T-helper 2 cell treated with Interferon-gamma antibody and Interleukin-4, amounts not matched to agents 100 ng/mL and 5 ng/mL, for 36 hours (primary cell): ENCODE measurements at regions not wholly inside any gene's neighbourhood (a gene's known extent, or its start where the extent isn't known, plus 50 kb on each side); places are given as distances from the start of the nearest gene placed in this dataset.

Experiments
- intact Hi-C: fragments of 100-400 bp; cut with micrococcal nuclease; formaldehyde crosslinking; loops from one replicate; pipeline ENCODE4 v1.15.1; 2023

DNA sequence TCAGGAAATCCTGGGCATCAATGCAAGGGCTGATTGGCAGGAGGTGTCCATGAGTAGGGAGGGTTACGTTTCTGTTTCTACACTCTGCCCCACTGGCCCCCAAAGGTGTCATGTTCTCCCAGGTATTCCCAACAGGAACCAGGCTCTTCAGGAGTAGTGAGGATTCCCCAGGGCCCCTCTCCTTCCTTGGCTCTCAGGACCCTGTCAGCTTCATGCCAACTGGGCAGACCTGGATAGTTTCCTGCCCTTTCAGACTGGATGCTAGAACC, 480.6 kb upstream of the HS6ST1 start:
- intact Hi-C loops, result no loop called here

DNA sequence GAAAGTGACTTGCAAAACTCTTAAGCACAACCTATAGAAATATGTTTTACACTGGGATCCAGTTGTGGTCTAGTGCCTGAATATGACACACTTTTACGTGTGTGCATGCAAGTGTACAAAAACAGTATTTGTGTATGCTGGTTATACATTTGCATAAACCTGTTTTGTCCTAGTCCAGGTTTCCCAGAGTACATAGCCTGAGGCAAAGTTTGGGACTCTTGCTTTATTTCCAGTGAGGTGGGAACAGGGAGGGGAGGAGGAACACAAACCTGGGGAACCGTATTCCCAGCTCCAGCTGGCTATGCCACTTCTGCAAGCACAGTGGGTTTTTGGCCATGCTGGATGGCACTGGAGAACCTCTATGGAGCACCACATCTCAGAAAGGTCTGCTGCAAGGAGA, 481.1 kb upstream of the HS6ST1 start:
- intact Hi-C loops, result no loop called here

DNA sequence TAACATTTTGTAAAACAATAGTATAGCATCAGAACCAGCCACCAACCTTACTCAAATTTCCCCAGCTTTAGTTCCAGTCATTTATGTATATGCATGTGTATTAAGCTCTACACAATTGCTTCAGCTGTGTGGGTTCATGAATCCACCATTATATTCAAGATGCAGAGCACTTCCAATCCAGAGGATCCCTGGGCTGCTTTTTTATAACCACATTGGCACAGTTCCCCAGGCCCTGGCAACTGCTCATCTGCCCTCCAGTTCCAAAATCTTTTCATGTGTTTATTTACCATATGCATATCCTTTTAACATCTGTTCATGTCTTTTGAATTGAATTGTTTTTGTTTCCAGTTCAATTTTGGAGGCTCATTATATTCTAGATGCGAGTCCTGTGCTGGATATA, 482.9 kb upstream of the HS6ST1 start:
- intact Hi-C loops, result no loop called here

DNA sequence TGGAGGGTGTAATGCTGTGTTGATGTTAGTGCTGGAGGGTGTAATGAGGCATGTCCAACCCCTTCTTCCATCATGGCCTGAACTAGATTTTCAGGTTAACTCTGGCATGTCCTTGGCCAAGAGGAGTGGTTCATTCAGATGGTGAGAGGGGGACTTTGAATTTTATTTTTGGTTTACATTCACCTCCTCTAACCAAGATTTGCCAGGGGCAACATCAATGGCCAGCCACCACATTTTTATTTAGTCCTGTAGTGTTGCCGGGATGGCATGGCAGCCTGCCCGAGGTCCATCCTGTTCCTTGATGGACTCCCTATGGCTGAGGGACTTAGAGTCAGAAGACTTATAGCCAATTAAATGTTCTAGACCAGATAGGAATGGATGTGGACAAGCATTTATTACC, 484.6 kb upstream of the HS6ST1 start:
- intact Hi-C loops, result no loop called here

DNA sequence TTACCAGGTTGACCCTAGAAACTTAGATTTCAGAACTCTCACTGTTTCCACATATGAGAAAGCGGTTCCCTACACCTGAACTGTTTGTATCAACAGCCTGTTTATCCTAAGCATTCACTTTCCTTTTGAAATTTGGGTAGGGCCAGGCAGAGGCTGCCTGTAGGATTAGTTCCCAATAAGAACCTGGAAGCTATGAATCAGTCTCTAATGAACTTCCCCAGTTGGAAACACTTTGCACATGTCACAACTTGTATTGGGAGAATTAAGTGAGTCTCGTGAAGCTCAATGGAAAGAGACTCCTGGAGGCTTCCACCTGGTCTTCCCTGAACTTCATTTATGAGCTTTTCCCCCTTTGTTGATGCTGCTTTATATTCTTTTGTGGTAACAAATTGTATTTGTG, 486.6 kb upstream of the HS6ST1 start:
- intact Hi-C loops, result no loop called here

DNA sequence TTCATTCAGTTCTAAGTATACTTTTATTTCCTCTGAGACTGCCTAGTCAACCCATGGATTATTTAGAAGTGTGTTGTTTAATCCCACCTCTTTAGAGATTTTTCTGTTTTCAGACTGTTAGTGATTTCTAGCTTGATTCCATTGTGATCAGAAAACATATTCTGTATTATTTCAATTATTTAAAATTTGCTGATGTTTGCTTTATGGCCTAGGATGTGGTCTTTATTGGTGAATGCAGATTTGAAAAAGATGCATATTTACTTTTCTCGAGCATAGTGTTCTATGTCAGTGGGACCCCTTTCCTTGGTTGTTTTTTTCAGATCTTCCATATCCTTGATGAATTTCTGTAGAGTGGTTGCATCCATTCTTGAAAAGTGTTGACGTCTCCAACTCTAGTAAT, 487.2 kb upstream of the HS6ST1 start:
- intact Hi-C loops, result no loop called here

DNA sequence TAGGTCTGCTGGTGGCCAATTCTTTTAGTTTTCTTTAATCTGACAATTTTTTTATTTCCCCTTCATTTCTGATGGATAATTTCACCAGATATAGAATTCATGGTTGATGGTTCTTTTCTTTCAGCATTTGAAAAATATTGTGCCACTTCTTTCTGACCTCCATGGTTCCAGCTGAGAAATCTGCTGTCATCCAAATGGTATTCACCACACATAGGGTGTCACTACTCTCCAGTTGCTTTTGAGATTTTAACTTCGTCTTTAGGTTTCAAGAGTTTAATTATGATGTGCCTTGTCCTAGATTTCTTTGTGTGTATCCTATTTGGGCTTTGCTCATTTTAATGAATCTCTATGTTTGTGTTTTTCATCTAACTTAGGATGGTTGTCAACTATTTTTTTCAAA, 488.6 kb upstream of the HS6ST1 start:
- intact Hi-C loops, result no loop called here

DNA sequence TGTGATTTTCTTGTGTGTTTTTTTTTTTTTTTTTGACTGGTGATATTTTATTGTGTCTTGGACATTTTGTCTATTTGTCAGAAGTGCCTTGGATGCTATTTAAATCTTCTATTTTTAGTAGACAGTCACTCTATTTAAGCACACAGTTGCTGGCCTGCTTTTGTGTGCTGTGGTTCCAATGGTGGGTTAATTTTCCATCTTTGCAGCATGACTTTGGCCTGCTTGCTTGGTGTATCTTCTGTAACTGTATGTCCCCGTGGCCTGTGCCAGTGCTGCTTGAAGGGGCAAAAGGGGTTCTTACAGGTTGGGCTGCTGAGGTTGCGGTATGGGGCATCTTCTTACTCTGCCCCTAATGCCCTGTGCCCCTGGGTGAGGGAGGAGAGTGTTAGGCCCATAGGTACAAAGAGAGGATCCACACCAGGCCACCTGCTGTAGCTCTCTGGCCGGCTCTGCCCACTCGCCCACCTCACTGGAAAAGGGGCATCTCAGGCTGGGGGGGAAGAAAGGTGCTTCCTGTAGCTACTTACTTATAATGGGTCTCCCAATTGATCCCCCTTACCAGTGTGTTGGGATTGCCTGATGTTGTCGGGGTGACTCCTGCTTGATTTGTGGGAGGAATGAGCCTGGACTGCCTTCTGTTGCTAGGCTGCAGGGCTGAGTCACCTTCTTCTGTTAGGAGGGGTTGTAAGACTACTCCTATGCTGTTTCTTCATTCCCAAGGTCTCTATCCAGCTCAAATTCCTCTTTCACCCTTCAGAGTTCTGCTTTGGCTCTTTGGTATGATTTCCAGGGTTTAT, 490.0 kb upstream of the HS6ST1 start:
- intact Hi-C loops, result no loop called here

DNA sequence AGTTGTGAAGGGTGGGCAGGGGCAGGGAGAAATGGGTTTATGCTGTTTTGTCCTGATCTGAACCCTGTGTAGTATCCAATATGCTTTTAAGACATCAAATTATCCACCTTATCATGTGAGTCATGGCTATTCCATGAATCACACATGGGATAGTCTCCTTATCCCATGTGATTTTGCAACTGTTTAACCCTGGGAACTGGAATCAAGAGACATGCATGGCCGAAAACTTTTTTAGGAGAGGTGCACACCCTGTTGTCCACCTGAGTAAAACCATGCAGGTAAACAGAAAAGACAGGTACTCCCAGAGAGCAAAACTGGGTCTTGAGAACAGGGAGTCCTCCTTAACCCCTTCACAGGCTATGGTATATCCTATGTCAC, 490.6 kb upstream of the HS6ST1 start:
- intact Hi-C loops, result no loop called here

DNA sequence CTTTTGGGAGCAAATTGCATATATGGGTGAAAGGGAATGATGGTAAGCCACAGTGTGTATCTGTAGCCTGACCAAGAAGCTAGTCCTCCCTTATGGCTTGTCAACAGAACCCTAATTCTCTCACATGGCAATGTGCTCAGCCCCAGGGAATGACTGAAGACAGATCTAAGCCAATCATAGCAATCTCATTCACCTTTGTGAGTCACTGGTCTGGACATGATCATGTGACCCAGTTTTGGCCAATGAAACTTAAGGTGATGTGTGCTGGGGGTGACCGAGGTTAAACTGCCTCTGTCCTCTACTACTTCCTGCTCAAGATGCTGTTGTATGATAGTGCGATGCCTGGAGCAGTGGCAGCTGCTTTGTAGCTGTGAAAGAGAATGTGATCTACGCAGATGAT, 491.2 kb upstream of the HS6ST1 start:
- intact Hi-C loops, result no loop called here

DNA sequence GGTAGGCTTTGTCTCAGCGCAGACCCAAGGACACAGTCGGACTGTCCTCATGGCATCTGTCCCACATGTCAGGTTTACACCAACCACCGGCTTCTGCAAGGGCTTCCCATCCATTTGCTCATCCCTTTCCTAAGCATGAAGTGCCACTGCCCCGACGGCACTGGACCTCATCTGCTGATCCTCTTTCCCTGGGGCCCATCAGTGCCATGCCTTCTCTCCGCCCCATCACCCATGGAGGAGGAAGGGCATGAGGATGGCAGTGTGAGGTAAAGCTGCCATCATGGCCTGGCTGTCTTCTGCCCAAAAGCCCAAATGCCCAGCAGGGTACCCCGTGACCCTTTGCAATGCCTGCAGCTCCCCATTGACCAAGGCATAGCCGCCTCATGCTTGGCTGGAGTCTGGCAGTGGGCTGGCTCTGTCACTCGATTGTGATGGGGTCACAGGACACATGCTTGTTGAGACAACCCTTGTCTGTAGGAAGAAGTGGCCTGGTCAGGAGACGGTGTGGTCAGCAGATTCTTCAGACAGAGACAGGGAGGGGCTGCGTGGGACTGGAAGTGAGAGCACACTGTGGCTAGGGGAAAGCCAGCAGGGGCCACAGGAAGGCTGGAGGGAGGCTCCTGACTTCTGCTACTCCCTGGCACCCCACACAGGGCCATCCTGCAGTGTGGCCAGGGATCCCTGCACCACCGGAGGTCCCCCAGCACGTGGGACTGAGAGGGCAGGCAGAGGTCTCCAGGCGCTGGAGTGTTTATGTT, 493.7 kb upstream of the HS6ST1 start:
- intact Hi-C loops, result no loop called here

DNA sequence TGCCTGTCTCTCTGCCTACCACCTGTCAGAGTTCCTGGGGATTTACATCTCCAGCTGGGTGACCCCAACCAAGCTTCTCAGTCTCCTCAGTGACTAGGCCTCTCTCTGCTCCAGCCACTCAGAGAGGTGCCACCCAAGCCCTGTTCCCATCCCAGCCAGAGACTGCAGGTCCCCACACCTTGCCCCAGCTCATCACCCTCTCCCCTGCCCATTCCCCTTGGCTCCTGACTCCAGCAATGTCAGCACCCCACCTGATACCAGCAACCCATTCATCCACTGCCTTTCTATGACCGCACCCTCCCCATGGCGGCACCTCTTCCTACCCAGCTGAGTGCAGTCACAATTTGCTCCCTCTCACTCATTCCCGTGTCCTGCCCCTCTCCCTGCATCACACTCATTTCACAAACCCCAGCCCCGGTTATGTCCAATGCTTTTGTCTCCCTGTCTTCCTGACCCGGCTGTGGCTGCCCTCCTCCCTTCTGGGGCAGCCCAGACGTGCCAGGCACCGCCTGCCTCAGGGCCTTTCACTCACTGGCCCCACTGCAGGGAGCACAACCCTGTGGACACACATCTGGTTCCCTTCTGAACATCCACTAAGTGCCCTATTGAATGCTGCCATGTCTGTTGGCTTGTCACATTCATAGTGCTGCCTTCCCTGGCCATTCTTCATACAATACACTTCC, 494.8 kb upstream of the HS6ST1 start:
- intact Hi-C loops, result no loop called here

DNA sequence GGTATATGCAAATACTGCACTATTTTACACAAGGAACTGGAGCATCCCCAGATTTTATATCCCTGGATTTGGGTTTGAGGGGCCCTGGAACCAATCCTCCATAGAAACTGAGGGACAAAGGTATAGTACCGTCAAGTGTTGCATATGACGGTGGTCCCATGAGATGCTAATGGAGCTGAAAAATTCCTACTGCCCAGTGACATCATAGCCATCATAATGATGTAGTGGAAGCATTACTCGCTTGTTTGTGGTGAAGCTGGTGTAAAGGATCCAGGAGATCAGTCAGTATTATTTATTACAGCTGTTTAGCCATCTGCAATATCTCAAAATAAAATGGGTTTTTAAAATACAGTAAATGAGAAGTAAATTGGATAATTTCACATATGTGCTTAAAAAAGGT, 496.6 kb upstream of the HS6ST1 start:
- intact Hi-C loops, result no loop called here

DNA sequence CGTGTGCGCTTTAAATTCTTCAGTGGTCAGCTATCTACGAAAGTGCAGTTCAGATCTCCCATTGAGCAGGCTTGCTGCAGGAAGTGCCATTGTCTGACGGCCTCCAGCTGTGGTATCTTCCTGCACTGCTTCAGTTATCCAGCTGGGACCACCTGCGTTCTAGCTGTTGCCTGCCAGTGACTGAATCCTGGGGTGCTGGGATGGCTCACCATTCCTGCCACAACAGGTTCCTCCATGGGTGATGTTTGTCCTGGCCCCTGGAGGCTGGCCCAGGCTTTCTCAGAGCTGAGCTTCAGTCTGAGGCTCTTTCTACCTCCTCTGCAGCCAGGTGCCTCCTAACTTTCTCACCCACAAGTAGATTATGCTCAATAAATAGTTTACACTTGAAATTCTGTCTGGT, 498.5 kb upstream of the HS6ST1 start:
- intact Hi-C loops, result no loop called here

DNA sequence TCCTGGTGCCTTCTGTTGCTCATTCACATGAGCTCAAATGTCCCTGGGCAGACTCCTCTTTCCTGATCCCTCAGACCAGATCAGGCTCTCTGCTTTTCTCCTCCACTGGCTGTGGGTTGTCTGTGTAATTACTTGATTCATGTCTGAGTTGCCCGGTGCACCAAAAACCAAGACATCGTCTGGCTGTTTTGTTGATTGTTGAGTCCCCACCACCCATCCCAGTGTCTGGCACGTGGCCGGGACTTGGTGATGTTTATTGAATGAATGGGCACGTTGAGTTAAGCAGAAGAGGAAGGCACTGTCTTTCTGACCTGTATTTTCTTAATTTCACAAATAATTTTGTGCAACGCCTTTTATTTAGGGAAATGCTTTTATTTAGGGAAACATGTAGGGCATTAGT, 499.1 kb upstream of the HS6ST1 start:
- intact Hi-C loops, result no loop called here

DNA sequence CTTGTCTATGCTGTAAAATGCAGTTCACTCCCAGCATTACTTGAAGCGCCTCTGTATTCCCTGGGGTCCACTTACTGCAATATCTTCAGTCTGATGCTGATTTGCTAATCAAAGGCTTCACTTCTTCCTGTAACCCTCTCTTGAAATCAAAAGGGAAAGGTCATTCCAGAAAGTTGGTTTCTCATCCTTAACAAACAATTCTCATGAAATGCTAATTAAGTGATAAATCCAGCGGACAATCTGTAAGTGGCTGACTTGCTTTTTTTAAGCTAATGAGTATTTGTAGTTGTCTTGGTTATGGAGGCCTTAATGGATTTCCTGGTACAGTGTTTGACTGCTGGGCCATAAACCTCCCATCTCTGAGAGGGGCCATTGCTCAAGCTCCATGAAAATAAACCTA, 499.6 kb upstream of the HS6ST1 start:
- intact Hi-C loops, result no loop called here

DNA sequence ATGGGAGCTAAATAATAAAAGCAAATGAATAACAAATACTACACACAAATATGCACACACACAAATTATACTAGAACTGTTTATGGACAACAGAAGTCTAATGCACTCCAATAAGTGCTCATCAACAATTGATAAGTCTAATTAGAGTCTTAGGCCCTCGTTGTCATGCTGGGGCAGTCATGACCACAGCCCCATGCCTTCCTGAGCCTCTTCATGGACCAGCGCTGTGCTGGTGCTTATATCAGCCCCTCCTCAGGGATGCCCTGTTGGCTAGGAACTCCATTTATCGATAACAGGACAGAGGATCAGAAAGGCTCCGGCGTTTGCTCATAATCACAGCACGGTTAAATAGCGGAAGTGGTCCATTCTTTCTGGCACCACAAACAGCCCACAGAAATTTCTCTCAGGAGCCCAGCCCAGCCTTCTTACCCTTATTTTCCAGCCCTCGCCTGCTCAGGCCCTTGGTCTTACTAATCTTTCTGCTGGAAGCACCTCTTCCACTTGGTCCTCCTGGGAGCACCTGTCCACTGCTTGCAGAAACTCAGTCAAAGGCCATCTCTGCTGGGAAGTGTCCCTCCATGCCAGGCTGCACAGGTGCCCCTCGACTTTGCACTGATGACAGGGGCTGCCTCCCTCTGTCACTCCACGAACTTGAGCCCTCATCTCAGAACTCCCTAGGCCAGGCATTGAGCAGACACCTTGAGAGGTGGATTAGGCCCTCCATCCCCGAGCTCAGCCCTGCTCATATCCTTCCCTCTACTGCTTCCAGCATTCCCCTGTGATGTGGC, 500.2 kb upstream of the HS6ST1 start:
- intact Hi-C loops, result no loop called here

DNA sequence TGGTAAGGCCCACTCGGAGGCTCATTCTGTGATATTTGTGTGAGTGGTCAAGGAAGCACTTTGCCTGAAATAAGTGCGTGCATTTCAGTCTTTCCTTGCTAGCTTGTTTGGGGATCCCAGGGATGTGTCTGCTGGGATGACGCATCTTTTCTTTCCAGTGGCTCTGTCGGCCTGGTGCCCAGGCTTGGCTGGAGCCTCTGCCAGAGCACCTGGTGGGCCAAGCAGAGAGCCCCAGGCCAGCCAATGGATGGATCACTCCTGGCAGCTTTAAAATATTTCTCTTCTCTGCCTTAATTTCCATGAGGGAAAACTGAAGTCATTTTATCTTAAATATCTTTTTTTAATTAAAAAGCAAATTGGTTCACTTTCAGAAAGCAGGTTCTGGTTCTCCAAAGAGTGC, 501.8 kb upstream of the HS6ST1 start:
- intact Hi-C loops, result no loop called here

DNA sequence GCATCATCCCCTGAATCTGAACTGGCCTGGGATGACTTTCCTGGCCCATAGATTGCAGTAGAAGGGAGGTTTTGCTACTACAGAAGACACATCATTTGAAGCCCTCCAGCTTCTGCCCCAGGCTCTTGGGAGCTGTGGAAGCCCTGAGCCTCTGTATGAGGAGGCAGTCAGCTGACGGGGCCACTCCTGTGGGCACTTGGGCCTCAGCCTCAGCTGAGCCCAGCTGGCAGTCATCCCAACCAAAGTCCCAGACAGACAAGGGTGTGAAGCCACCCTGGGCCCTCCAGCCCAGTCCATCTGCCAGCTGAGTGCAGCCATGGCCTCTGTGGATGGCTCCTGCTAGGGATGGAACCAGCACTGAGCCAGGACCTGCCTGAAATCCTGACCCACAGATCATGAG, 502.3 kb upstream of the HS6ST1 start:
- intact Hi-C loops, result no loop called here

DNA sequence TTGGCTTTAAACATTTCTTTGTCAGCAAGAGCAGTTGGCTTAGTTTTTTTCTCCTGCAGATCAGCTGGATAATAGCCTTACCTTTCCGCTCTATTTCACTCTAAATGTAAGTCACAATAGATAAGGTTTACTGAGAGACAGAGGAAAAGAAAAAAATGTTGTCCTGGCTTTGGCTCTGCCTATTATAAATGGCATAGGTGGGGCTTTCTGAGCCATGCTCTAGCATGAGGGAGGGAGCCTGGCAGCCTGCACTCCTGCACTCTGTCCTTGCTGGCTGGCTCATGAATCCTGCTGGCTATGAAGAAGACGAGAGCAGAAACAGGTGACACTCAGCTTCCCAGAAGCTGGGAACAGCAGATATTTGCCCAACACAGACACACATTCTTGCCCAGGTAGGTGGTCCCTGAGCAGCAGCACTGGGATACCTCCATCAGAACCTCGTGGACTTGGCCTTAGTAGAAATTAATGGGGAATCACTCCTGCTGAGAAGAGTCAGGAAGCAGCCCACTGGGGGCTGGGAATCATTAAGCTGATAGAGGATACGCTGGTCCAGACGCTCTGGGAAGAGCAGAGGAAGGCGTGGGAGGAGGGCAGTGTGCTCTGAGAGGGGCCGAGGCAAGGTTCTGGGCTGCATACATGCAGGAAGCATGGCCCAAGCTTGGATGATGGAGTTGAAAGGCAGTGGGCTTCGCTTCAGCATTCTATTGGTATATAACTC, 514.4 kb upstream of the HS6ST1 start:
- intact Hi-C loops, result no loop called here

DNA sequence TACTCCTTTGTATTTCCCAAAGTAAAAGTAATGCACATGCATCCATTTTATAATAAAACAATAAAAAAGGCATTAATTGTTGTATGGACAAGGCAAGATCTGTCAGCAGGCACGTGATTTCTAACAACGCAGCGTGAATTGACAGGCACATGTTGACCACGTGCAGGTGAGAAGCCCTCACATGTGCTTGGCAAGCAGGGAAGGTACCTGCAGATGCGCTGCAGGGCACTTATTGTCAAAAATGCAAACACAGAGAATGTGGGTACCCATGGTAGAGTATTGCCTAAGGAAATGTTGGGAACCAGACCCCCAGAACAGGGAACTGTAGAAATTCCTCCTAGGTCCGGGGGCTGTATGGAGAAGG, 515.0 kb upstream of the HS6ST1 start:
- intact Hi-C loops, result no loop called here
